OCI-M1 (cell line): ENCODE measurements at regions not wholly inside any gene's neighbourhood (a gene's known extent, or its start where the extent isn't known, plus 50 kb on each side); places are given as distances from the start of the nearest gene placed in this dataset.
A peak's percentile ranks its signal among the peaks of the same experiment; 100 is the strongest.

Source experiments
- DNase-seq: peaks from one replicate; lab custom pipeline; 2025; lab: John Stamatoyannopoulos, UW

GRCh38 chr7:115883629-115884028, 146.9 kb downstream of the TFEC start:
- DNase-seq, result no peak

DNA sequence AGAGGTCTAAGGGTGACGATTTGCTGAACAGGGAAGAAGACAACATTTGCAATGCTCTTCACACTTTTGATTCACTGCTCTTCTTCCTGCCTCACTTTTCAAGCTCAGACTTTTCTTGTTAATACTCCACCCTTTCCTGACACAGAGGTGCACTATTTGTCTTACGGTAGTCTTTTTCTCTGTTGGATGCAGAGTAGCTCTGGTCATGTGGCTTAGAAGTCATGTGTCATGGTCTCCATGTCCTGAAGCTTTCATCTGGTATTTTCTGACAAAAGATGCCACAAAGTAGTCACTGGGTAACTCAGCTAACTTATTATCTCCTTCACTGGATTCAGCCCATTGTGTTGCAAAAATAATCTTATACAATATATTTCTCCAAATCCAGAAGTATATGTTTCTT, 149.1 kb downstream of the TFEC start:
- no peak for DNase-seq

- no peak for DNase-seq
These were observed 151.4 kb downstream of the TFEC start for GRCh38 chr7:115879171-115879570.

GRCh38 chr7:115869801-115870200, 160.8 kb downstream of the TFEC start:
- DNase-seq, result no peak

DNA sequence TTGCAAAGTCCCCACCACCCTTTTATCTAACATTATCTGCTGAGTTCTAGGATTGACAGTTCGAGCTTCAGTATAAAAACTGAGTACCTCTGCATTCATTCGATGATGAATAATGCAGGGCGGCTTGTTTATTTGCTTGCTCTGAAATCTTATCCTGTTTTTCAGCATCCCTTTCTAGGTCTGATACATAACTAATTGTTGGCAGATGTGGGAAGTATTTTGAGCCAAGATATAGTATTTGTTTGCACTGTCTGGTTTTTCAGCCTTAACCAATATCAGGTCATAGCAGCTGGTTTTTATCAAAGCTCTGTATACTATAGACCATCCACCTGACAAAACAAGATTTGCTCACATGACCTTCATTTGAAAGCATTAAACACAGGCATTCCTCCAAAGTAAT, 161.4 kb downstream of the TFEC start:
- DNase-seq, result no peak

DNA sequence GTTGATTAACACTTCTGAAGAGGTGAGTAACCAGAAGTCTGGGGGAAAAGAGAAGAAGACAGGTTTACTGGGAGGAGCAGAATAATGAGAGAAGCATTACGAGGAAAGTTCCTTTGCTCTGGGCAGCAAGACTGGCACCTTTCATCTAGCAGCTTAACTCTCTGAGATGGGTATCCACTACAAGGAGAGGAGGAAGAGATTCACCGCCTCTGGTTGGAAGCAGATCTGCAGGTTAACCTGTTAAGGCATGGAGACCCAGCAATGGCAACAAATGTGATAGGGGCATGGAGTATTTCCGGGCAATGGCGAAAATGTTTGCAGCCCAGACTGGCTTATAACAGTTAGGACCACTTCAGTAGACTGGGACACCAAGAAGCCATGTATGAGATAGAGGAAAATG, 162.2 kb downstream of the TFEC start:
- DNase-seq, result no peak

DNA sequence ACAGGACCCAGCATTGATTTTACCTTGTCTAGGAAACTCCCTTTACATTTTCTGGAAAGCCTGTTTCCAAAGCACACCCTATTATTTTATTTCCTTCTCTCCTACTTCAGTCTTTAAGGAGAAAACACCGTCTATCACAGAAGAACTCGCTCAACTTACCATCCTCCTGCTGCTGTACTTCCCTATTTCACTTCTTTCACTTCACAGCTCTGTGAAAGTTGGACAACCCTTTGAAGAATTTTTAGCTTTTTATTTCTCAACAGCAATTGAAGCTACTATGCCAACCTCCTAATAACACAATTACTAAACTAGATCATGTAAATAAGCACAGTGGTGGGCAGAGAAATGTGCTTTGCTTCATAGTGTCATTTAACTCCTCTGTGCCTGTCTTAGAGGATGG, 166.5 kb downstream of the TFEC start:
- DNase-seq, result peak; percentile 3

DNA sequence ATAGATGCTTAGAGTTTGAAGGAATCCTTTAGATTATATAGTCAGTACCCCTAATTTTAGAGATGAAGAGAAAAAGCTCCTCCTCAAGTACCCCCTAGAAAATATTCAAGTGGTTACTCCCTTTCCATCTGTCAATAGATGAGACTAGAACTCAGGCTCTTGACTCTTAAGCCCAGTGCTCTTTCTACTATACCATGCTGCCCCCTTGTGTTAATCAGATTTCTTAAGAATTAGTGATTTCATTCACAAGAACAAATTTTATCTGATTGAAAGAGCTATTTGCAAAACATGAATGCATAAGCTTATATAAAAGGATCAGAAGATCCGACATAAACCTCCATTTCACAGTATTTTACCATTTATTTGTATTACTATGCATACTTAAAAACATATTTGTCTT, 179.3 kb downstream of the TFEC start:
- peak; percentile 72 for DNase-seq

GRCh38 chr7:115850774-115851173, 179.8 kb downstream of the TFEC start:
- DNase-seq, result no peak

DNA sequence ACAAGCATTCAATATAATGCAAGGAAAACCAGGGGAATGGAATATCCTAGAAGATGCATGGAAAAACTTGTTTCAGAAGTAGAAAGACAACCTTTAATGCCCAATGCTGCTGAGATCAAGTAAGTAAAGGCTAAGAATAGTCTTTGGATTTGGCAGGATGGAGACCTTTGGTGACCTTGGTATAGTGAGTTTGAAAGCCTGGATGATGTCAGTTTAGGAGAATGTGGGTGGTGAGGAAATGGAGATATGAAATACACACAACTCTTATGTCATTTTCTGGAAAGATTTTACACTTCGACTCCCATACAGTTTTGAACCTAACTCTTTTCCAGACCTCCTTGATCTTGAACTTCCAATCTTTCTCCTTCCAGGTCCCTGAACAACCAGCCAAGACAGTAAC, 185.7 kb downstream of the TFEC start:
- no peak for DNase-seq

- no peak for DNase-seq
These were observed 189.9 kb downstream of the TFEC start for GRCh38 chr7:115840702-115841101.

DNA sequence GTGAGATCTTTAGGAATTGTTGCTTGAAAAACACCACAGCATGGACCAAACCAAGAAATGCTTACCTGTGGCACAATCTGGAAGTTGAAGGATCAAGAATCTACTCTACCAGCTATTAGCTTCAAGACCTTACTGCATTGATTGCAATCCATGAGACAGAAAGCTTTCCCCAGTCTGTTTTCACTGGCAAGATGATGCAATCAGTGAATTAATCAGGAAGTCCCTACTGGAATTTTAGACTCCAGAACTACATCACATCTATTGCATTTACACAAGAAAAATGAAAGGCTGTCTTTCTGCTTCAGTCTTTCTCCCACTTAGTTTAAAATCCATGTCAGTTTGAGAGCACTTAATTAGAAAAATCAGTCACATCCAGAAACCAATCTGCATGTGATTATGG, 191.7 kb downstream of the TFEC start:
- DNase-seq, result no peak

DNA sequence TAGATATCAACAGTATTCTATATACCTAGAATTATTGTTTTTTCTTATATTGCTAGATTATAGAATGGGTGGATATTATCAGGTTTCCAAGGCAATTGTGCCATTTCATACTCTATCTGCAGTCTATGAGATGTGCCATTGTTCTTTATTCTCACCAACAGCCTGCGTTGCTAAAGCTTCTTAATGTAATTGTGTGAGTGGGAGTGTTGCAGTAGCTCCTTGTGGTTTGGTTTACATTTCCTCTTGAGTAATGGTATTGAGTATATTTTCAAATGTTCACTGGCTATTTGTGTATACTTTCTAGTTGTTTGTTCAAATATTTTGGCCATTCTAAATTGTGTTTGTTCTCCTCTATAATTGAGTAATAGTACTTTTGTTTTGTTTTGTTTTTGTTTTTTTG, 199.2 kb downstream of the TFEC start:
- peak; percentile 2 for DNase-seq

DNA sequence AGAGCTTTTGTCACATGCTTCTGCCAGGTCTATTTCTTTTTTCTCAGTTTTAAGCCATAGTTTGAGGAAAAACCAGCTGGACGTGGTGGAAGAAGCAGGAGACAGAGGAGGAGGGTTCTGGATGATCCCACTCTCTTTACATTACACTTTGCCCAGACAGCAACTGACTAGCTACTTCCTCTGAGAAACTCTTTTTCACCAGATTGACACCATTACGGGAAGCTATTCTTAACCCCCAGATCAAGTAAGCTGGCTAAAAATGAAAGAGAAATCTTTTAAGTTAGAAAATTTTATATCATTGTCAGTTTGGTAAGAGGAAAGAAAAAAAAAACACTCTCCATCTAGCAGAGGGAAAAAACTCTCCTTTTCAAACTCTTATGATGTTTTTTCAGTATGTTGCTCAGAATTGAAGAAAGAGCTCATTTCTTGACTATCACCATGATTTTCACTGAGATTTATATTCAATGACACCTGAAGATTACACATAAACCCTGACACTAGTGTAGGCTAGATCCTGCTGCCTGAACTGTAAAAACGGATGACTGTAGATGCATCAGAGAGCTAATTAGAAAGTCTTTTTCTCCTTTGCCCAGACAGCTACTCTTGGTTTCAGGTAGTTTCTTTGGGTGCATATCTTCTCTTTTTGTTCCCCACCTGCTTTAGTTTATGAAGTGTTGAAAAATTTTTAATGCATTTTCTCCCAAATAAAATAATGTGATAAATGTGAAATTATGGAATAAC, 203.1 kb downstream of the TFEC start:
- DNase-seq, result peak; percentile 11

DNA sequence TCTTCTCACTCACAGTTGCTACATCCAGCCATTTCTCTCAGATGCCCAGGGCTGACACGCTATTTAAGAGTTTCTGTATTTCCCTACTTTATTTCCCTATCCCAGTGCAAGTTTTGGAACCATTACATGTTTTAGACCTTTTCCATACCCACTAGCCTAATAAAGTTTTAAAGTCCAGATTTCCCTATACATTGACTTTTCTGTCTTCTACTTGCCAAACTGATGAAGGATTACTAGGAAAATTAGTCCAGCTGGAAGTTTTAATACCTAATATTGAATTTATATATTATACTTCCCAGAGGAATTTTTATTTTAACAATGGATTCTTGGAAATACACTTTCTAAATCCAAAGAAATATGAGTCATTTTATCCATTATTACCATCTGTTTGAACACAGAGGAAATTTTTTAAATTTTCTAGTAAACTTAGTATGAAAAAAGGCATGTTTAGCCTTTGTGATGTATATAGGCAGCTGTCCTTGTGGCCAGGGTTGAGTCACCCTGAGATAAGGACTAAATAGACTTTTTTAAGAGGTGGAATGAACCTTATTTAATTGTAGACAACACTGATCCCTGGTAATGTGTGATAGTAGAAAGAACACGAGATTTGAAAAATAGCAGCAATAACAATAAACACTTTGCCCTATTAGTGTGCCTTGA, 205.0 kb downstream of the TFEC start:
- DNase-seq, result peak; percentile 27

- no peak for DNase-seq
These were observed 207.8 kb downstream of the TFEC start for GRCh38 chr7:115822801-115823200.

GRCh38 chr7:115822380-115822779, 208.2 kb downstream of the TFEC start:
- peak; percentile 19 for DNase-seq

DNA sequence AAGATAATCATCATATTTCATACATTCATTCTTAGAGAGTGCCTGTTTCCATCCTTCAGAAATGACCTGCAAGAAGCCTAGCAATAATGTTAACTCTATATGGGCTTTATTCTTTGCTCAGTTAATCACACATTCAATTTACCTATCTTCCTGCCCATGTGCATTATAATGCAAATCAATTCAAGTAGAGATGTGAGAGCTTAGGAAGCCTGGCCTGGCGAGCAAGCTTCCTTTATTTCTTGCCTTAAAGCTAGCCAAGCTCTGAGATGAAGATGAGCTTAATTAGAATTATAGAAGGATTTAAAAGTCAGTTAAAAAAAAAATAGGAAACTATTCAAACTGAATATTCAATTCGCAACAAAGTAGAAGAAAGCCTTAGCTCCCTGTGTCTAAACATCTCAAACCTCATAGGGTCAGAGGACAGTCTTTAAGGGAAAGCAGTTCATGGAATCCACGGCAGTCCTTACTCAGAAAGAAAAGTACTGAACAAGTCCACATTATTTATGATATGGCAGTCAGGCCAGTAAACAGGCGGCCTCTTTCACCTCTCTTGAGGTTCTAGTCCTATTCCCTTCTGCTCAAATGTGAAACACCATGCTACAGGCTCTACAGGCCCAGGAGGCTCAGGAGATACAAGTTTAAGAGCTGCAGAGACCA, 214.1 kb downstream of the TFEC start:
- DNase-seq, result no peak

GRCh38 chr7:115812794-115813193, 217.8 kb downstream of the TFEC start:
- no peak for DNase-seq

GRCh38 chr7:115805458-115805857, 225.1 kb downstream of the TFEC start:
- DNase-seq, result no peak

DNA sequence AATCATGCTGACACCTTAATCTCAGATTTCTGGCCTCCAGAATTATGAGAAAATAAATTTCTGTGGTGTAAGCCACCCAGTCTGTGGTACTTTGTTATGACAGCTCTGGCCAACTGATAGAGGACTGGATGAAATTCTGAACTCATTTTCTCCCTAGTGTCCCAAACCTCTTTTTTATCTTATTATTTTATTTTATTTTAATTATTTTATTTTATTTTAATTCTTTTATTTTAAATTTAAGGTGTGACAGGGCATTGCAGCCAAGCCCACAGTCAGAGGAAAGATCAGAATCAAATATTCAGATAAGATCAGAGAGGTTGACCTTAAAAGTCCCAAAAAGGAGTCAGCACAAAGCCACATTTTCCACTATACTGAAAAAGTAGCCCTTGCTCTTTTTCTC, 228.1 kb downstream of the TFEC start:
- no peak for DNase-seq

GRCh38 chr7:115799430-115799829, 231.1 kb downstream of the TFEC start:
- DNase-seq, result no peak

DNA sequence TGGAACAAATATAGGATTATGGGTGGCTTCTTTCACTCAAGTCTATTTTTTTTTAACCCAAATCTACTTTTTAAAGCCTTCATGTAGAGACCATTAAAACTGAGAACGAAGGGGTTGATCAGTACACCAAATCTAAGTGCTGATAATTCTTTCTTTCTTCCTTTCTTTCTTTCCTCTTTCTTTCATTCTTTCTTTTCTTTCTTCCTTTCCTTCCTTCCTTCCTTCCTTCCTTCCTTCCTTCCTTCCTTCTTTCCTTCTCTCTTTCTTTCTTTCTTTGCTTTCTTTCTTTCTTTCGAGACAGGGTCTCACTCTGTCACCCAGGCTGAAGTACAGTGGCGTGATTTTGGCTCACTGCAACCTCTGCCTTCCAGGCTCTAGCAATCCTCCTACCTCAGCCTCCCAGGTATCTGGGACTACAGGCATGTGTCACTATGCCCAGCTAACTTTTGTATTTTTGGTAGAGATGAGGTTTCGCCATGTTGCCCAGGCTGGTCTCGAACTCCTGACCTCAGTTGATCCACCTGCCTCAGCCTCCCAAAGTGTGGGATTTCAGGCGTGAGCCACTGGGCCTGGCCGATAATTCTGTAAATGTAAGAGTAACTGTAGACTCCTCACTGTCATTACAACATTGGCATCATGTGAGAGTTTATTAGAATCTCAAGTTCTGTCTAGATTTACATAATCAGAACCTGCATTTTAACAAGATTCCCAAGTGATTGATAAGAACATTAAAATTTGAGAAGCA, 236.4 kb downstream of the TFEC start:
- DNase-seq, result no peak
